ENCODE measurements at regions not wholly inside any gene's neighbourhood (a gene's known extent, or its start where the extent isn't known, plus 50 kb on each side); places are given as distances from the start of the nearest gene placed in this dataset.

DNA sequence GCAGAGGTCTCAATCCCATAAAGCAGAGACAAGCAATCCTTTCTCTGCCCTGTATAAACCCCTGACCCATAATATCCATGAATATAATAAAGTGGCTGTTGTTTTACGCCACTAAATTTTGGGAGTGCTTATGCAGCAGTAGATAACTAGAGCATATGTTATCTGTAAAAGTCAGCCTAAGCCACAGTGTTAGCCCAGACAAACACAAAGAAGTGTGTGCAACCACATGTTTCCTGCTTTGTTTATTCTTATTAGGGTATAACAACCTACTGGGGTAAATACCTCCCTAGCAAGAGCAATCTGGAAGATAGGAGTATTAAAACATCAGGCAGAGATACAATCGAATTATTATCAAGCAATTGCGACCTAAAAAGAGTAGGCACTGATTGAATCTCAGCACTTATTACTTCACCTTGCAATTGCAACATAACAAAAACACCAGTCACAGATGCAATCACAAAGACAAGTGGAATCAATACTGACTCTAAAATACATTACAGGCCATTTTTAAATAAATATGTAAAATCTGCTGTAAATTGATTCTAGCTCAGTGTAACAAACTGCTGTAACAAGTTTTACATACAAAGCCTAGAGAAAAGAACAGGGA is 94.6 kb upstream of the UBE2E2 start:
- no peak for DNase-seq (ENCODE audit: low read depth)
- TF ChIP-seq, protein P1, sequence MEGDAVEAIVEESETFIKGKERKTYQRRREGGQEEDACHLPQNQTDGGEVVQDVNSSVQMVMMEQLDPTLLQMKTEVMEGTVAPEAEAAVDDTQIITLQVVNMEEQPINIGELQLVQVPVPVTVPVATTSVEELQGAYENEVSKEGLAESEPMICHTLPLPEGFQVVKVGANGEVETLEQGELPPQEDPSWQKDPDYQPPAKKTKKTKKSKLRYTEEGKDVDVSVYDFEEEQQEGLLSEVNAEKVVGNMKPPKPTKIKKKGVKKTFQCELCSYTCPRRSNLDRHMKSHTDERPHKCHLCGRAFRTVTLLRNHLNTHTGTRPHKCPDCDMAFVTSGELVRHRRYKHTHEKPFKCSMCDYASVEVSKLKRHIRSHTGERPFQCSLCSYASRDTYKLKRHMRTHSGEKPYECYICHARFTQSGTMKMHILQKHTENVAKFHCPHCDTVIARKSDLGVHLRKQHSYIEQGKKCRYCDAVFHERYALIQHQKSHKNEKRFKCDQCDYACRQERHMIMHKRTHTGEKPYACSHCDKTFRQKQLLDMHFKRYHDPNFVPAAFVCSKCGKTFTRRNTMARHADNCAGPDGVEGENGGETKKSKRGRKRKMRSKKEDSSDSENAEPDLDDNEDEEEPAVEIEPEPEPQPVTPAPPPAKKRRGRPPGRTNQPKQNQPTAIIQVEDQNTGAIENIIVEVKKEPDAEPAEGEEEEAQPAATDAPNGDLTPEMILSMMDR (IDR thresholded peaks at IDR 0.05; ENCODE audit: control insufficient read depth, extremely low read depth, insufficient read depth): no peak
- H3K4me3 ChIP-seq (ENCODE audit: low read depth, low read length): no peak overlapping the region

DNA sequence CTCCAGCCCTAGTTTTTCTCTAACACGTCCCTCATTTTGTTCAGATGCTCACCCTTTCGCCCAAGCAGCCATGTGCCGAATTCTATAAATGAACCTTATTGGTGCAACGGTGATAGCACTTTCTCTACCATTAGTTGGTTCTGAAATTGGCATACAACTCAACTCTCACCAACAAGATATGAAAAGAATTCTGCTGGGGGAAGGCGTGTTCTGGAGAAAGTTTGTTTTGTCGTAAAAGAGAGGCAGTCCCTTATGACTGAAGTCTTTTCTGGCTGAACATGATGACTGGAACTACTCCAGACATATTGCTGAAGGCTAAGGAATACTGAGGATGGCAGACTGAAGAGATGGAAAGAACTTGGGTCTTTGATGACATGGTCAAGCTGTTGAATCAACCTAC is 91.8 kb upstream of the UBE2E2 start:
- TF ChIP-seq, protein P1 (IDR thresholded peaks at IDR 0.05; ENCODE audit: control insufficient read depth, extremely low read depth, insufficient read depth): no peak
- DNase-seq (ENCODE audit: low read depth): no peak
- H3K4me3 ChIP-seq (ENCODE audit: low read depth, low read length): no peak overlapping the region

DNA sequence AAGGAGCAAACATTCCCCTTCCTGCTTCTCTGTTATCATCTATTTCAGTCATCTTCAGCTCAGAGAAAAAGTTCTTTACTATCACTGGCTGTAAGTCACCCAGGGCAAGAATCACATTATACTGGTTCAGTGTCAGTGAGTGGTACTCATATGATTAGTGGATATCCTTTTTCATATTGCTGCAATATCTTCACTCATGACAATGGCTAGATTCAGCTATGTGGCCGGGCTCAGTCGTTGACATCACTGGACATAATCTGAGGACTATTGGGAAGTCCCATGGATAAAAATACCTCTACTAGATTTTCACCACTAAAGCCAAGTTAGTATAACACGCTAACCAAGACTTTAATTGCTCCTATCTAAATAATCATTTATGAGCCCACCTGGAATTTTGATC is 91.3 kb upstream of the UBE2E2 start:
- TF ChIP-seq, protein P1 (IDR thresholded peaks at IDR 0.05; ENCODE audit: control insufficient read depth, extremely low read depth, insufficient read depth): no peak
- no peak overlapping the region for H3K4me3 ChIP-seq (ENCODE audit: low read depth, low read length)
- DNase-seq (ENCODE audit: low read depth): no peak

DNA sequence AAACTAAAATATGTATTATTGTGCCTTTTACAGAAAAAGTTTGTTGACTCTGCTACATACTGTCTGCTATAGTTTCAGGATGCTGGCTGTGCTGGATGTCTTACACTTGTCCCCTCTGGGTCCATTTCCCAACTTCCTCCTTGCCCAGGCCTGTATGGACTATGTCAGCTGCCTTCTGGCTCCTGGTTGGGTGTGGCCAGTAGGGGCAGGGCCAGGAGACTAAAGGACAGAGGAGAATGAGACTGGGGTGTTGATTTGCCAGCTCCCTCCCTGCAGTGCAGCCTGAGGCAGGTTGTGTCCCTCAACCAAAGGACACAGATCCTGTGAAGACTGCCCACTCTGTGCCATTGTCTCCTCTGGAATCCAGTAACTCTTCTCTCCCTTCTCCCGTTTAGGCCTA is 90.6 kb upstream of the UBE2E2 start:
- DNase-seq (ENCODE audit: low read depth): no peak
- TF ChIP-seq, protein P1 (IDR thresholded peaks at IDR 0.05; ENCODE audit: control insufficient read depth, extremely low read depth, insufficient read depth): no peak
- no peak overlapping the region for H3K4me3 ChIP-seq (ENCODE audit: low read depth, low read length)

DNA sequence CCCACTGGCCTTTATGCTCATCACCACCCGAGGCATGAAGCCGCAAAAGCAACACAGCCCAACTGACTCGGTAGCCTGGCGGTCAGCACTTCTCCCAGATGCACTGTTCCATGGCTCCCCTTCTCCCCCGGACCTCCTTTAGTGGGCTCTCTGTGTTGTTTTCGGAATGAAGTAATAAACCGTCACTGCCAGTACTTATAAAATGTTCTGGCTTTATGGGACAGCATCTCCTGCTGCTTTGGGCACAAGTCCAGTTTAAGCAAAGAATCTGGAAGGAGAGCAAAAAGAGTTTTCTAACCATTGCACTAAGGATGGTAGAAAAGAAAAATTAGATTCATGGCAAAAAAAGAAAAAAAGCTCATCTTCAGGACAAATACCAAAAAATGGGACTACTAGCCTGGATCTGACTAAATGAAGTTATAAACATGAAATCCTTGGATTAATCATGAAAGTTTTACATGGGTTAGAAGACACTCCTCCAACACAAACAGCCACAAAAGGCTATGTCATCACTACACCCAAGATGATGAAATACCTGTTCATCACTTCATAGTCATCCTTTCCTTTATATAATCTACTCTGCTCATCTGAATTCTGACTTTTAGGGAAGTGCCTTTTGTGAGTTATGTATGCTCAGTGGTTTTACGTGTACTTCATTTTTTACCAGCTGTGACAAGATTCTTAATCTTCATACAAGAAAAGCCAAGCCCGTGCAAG is 89.5 kb upstream of the UBE2E2 start:
- peak; percentile 68 for DNase-seq (ENCODE audit: low read depth)
- TF ChIP-seq, protein P1 (IDR thresholded peaks at IDR 0.05; ENCODE audit: control insufficient read depth, extremely low read depth, insufficient read depth): no peak
- no peak overlapping the region for H3K4me3 ChIP-seq (ENCODE audit: low read depth, low read length)

DNA sequence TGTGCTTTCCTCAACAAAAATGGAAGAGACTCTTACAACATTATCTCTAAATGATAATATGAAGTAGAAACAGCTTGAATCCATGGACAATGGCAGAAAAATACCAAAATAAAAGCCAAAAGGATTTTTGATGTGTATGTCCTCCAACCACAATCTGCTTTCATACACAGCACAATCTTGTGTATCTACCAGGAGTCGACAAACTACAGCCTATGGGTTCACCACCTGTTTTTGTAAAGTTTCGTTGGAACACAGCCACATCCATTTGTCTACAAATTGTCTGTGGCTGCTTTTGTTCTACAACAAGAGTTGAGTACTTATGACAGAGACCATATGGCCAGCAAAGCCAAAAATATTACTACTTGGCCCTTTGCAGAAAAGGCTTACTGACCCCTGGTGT is 88.7 kb upstream of the UBE2E2 start:
- H3K4me3 ChIP-seq (ENCODE audit: low read depth, low read length): no peak overlapping the region
- TF ChIP-seq, protein P1 (IDR thresholded peaks at IDR 0.05; ENCODE audit: control insufficient read depth, extremely low read depth, insufficient read depth): no peak
- DNase-seq (ENCODE audit: low read depth): no peak

All from LNCaP clone FGC (cell line).